HepG2 (cell line): ENCODE measurements at regions not wholly inside any gene's neighbourhood (a gene's known extent, or its start where the extent isn't known, plus 50 kb on each side); places are given as distances from the start of the nearest gene placed in this dataset.

Experiments
- ATAC-seq: fragments of 200-7000 bp; cut with Tn5 transposase; 3 replicates; pipeline ENCODE4 v1.9.1; 2020; ENCODE audit warnings: mild to moderate bottlenecking, moderate library complexity
- BruUV-seq: library from RNA; stranded (reverse); fragments of 400-500 nt; replicated peaks from 2 replicates; lab custom pipeline; 2021; lab: Mats Ljungman, UMichigan
- CTCF ChIA-PET: fragments of 300-600 bp; formaldehyde crosslinking; extraction: SDS; loops from one replicate; lab custom pipeline; 2021; ENCODE audit warnings: low total read pairs, inconsistent platforms, low intra/inter-chr PET ratio; lab: Yijun Ruan, JAX
- POLR2A ChIA-PET: fragments of 350-600 bp; sonication (Branson Sonifier 250); formaldehyde crosslinking; loops from one replicate; lab custom pipeline; 2020; ENCODE audit warnings: antibody characterized with exemption, inconsistent platforms; lab: Yijun Ruan, JAX
- DNase-seq: peaks from one replicate; pipeline ENCODE4 v3.0.0-alpha.2; 2015; ENCODE audit warnings: low spot score
- FAIRE-seq: peaks from 3 replicates; lab custom pipeline; 2011; peaks lifted over from hg19 to GRCh38; lab: Jason Lieb, UNC
- H2AFZ ChIP-seq: one replicate; pipeline ENCODE4 v1.6.1; 2011; ENCODE audit warnings: low read length, inconsistent platforms
- H3K27ac ChIP-seq: fragments of 300-600 bp; 3 replicates; pipeline ENCODE4 v1.8.0; 2011; ENCODE audit warnings: mixed run types, mild to moderate bottlenecking, mixed read lengths, low read length, inconsistent platforms; ENCODE audit not compliant: insufficient read depth; ENCODE audit errors: extremely low read length
- H3K27me3 ChIP-seq, 2 experiments: fragments of 200-600 bp in 1 of 2; 2 replicates in 1 of 2; 3 replicates in 1 of 2; pipeline versions ENCODE4 v1.6.0 to v1.8.0; 2011; ENCODE audit warnings: low read length in 2 of 2, mild to moderate bottlenecking in 2 of 2, moderate library complexity in 2 of 2, inconsistent platforms in 1 of 2; ENCODE audit not compliant: insufficient read depth in 2 of 2, control insufficient read depth in 1 of 2
- H3K36me3 ChIP-seq, 2 experiments: fragments of 200-600 bp in 1 of 2; replicated peaks in 1 of 2; 2 replicates in 1 of 2; 3 replicates in 1 of 2; pipeline versions ENCODE4 v1.5.1 to v1.8.0; 2011; ENCODE audit warnings: low read length in 2 of 2, inconsistent platforms in 1 of 2; ENCODE audit not compliant: insufficient read depth in 2 of 2, control insufficient read depth in 1 of 2
- H3K4me1 ChIP-seq: 2 replicates; pipeline ENCODE4 v1.5.1; 2012; ENCODE audit warnings: low read length, inconsistent platforms; ENCODE audit not compliant: insufficient read depth
- H3K4me2 ChIP-seq: 2 replicates; pipeline ENCODE4 v1.6.0; 2011; ENCODE audit warnings: low read depth, low read length, inconsistent platforms
- H3K4me3 ChIP-seq, 3 experiments: fragments of 200-600 bp in 1 of 3; sonication (generic), shearing (Covaris generic) in 1 of 3; replicated peaks in 1 of 3; 2 replicates each; pipeline ENCODE4 v1.5.1; 2011 to 2016; ENCODE audit warnings: low read length in 3 of 3, inconsistent platforms in 2 of 3, low read depth in 2 of 3, mild to moderate bottlenecking in 2 of 3, control low read depth in 1 of 3, mixed read lengths in 1 of 3; ENCODE audit not compliant: insufficient read depth in 1 of 3
- H3K79me2 ChIP-seq: one replicate; pipeline ENCODE4 v1.6.1; 2011; ENCODE audit warnings: low read length, inconsistent platforms; ENCODE audit not compliant: insufficient read depth
- H3K9ac ChIP-seq: 2 replicates; pipeline ENCODE4 v1.6.0; 2011; ENCODE audit warnings: mild to moderate bottlenecking, low read depth, low read length, inconsistent platforms; ENCODE audit not compliant: insufficient read depth
- H3K9me3 ChIP-seq: 2 replicates; pipeline ENCODE4 v1.5.1; 2012; ENCODE audit warnings: mild to moderate bottlenecking, low read length
- H4K20me1 ChIP-seq: 2 replicates; pipeline ENCODE4 v1.6.0; 2011; ENCODE audit warnings: inconsistent platforms, mild to moderate bottlenecking, low read length, moderate library complexity; ENCODE audit not compliant: insufficient read depth
- ARNT2 ChIP-seq: sonication (generic); formaldehyde crosslinking; IDR thresholded peaks from 2 replicates; pipeline ENCODE4 v1.8.0; 2022; ENCODE audit warnings: mild to moderate bottlenecking, low read depth, missing genetic modification reagents, moderate library complexity
- GABPA ChIP-seq, 2 experiments: IDR thresholded peaks; 2 replicates each; pipeline ENCODE4 v1.6.1; 2011 to 2016; ENCODE audit warnings: low read depth in 2 of 2, low read length in 1 of 2, missing biosample characterization in 1 of 2, missing genetic modification characterization in 1 of 2
- GABPB1 ChIP-seq: IDR thresholded peaks from 2 replicates; pipeline ENCODE4 v1.6.1; 2016; ENCODE audit warnings: mild to moderate bottlenecking, missing genetic modification reagents, moderate library complexity, missing compliant biosample characterization
- HNF4A ChIP-seq: sonication (generic); formaldehyde crosslinking; IDR thresholded peaks from 2 replicates; pipeline ENCODE4 v1.4.0; 2020; ENCODE audit warnings: missing genetic modification reagents
- KAT2B ChIP-seq: fragments of 150-350 bp; IDR thresholded peaks from 2 replicates; pipeline ENCODE4 v1.6.1; 2014; ENCODE audit warnings: low read depth, low read length, borderline replicate concordance
- PHF8 ChIP-seq: sonication (generic); formaldehyde crosslinking; IDR thresholded peaks from 2 replicates; pipeline ENCODE4 v1.5.0; 2020; ENCODE audit warnings: missing genetic modification reagents
- RFX3 ChIP-seq: IDR thresholded peaks from 2 replicates; pipeline ENCODE4 v1.6.1; 2016; ENCODE audit warnings: missing biosample characterization, missing genetic modification reagents
- STAG1 ChIP-seq: sonication (generic); formaldehyde crosslinking; IDR thresholded peaks from 2 replicates; pipeline ENCODE4 v1.4.0; 2020; ENCODE audit warnings: missing genetic modification reagents
- ZBTB1 ChIP-seq: sonication (generic); formaldehyde crosslinking; IDR thresholded peaks from 2 replicates; pipeline ENCODE4 v1.4.0; 2020; ENCODE audit warnings: missing genetic modification reagents, borderline replicate concordance
- ZFY ChIP-seq: sonication (generic); formaldehyde crosslinking; IDR thresholded peaks from 2 replicates; pipeline ENCODE4 v1.4.0; 2020; ENCODE audit warnings: missing genetic modification reagents
- ZNF274 ChIP-seq: sonication (generic); formaldehyde crosslinking; IDR thresholded peaks from 2 replicates; pipeline ENCODE4 v1.5.1; 2020; ENCODE audit warnings: mild to moderate bottlenecking, missing genetic modification reagents
- ZNF570 ChIP-seq: sonication (generic); formaldehyde crosslinking; IDR thresholded peaks from 2 replicates; pipeline ENCODE4 v1.4.0; 2020; ENCODE audit warnings: mild to moderate bottlenecking, missing genetic modification reagents, borderline replicate concordance
- ZNF891 ChIP-seq: sonication (generic); formaldehyde crosslinking; IDR thresholded peaks from 2 replicates; pipeline ENCODE4 v1.5.0; 2020; ENCODE audit warnings: mild to moderate bottlenecking, missing genetic modification reagents
- WGBS: methylation state at CpG from one replicate; pipeline ENCODE4 v1.1.6; 2017; ENCODE audit warnings: low lambda C conversion rate; 5-methylcytosine and 5-hydroxymethylcytosine counted together
- in situ Hi-C: cut with HindIII; loops from 2 replicates; pipeline ENCODE4 v1.10.0; 2017; ENCODE audit warnings: low pct_unique_long_range_greater_than_20kb; ENCODE audit not compliant: extremely low pct_ligation_motif_present
- intact Hi-C: fragments of 100-400 bp; cut with micrococcal nuclease; formaldehyde crosslinking; loops from one replicate; pipeline ENCODE4 v1.10.0; 2022; ENCODE audit not compliant: unreplicated experiment
- TF ChIP-seq, protein P1 (sequence below): sonication (generic); formaldehyde crosslinking; IDR thresholded peaks from 2 replicates; pipeline ENCODE4 v1.4.0; 2020; ENCODE audit warnings: missing genetic modification reagents
- TF ChIP-seq, protein P2 (sequence below): sonication (generic); formaldehyde crosslinking; IDR thresholded peaks from 2 replicates; pipeline ENCODE4 v1.5.0; 2020; ENCODE audit warnings: mild to moderate bottlenecking, missing genetic modification reagents, moderate library complexity

GRCh38 chr18:76620321-76621170, 125.5 kb upstream of the ZNF516 start:
- Histone ChIP-seq H4K20me1 (no peaks in the 10 kb centered on the region), H3K79me2 (no peaks in the 10 kb centered on the region), H3K9ac (no peak overlapping the region), H3K9me3 (no peaks in the 10 kb centered on the region), H2AFZ (no peak overlapping the region), H3K4me2 (peak overlapping the region; percentile 37; the same call in 1 of the 2 replicates), H3K27me3 (peaks cover 2 to 60% of the 10 kb centered on the region in 2 experiments; a peak in 4 of 5 replicates), H3K4me1 (peaks cover 19% of the 10 kb centered on the region), H3K4me3 (no peak overlapping the region), H3K27ac (no peak overlapping the region), H3K36me3 (no peaks in the 10 kb centered on the region)
- FAIRE-seq (no peak), ATAC-seq (peak; percentile 72), DNase-seq (no peak)
- BruUV-seq: no TSS peak
- intact Hi-C loops: no loop called here
- POLR2A ChIA-PET: no interaction called here
- CTCF ChIA-PET: no interaction called here
- TF ChIP-seq STAG1 (CRISPR knock-in tag) (peak; percentile 44), GABPB1 (CRISPR knock-in tag) (0 out of 2 replicates have a peak, but pooled peaks have one; percentile 12), ZBTB1 (CRISPR knock-in tag) (no peak), ARNT2 (CRISPR knock-in tag) (no peak), RFX3 (no peak), HNF4A (CRISPR knock-in tag) (no peak), ZNF274 (CRISPR knock-in tag) (no peak), KAT2B (no peak), ZNF570 (CRISPR knock-in tag) (no peak), GABPA (IDR thresholded peaks at IDR 0.05; ENCODE audit: low read depth, low read length) (no peak), GABPA (CRISPR knock-in tag; IDR thresholded peaks at IDR 0.05; ENCODE audit: low read depth) (no peak), ZNF891 (CRISPR knock-in tag) (no peak), PHF8 (CRISPR knock-in tag) (no peak), ZFY (no peak)
- TF ChIP-seq, protein P1, sequence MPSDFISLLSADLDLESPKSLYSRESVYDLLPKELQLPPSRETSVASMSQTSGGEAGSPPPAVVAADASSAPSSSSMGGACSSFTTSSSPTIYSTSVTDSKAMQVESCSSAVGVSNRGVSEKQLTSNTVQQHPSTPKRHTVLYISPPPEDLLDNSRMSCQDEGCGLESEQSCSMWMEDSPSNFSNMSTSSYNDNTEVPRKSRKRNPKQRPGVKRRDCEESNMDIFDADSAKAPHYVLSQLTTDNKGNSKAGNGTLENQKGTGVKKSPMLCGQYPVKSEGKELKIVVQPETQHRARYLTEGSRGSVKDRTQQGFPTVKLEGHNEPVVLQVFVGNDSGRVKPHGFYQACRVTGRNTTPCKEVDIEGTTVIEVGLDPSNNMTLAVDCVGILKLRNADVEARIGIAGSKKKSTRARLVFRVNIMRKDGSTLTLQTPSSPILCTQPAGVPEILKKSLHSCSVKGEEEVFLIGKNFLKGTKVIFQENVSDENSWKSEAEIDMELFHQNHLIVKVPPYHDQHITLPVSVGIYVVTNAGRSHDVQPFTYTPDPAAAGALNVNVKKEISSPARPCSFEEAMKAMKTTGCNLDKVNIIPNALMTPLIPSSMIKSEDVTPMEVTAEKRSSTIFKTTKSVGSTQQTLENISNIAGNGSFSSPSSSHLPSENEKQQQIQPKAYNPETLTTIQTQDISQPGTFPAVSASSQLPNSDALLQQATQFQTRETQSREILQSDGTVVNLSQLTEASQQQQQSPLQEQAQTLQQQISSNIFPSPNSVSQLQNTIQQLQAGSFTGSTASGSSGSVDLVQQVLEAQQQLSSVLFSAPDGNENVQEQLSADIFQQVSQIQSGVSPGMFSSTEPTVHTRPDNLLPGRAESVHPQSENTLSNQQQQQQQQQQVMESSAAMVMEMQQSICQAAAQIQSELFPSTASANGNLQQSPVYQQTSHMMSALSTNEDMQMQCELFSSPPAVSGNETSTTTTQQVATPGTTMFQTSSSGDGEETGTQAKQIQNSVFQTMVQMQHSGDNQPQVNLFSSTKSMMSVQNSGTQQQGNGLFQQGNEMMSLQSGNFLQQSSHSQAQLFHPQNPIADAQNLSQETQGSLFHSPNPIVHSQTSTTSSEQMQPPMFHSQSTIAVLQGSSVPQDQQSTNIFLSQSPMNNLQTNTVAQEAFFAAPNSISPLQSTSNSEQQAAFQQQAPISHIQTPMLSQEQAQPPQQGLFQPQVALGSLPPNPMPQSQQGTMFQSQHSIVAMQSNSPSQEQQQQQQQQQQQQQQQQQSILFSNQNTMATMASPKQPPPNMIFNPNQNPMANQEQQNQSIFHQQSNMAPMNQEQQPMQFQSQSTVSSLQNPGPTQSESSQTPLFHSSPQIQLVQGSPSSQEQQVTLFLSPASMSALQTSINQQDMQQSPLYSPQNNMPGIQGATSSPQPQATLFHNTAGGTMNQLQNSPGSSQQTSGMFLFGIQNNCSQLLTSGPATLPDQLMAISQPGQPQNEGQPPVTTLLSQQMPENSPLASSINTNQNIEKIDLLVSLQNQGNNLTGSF (CRISPR knock-in tag): no peak
- TF ChIP-seq, protein P2, sequence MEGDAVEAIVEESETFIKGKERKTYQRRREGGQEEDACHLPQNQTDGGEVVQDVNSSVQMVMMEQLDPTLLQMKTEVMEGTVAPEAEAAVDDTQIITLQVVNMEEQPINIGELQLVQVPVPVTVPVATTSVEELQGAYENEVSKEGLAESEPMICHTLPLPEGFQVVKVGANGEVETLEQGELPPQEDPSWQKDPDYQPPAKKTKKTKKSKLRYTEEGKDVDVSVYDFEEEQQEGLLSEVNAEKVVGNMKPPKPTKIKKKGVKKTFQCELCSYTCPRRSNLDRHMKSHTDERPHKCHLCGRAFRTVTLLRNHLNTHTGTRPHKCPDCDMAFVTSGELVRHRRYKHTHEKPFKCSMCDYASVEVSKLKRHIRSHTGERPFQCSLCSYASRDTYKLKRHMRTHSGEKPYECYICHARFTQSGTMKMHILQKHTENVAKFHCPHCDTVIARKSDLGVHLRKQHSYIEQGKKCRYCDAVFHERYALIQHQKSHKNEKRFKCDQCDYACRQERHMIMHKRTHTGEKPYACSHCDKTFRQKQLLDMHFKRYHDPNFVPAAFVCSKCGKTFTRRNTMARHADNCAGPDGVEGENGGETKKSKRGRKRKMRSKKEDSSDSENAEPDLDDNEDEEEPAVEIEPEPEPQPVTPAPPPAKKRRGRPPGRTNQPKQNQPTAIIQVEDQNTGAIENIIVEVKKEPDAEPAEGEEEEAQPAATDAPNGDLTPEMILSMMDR: peak; percentile 49
- WGBS: 66% methylated on average over 22 of the region's 30 CpGs
- in situ Hi-C loops: no loop called here
